ENCODE measurements at regions not wholly inside any gene's neighbourhood (a gene's known extent, or its start where the extent isn't known, plus 50 kb on each side); places are given as distances from the start of the nearest gene placed in this dataset.

DNA sequence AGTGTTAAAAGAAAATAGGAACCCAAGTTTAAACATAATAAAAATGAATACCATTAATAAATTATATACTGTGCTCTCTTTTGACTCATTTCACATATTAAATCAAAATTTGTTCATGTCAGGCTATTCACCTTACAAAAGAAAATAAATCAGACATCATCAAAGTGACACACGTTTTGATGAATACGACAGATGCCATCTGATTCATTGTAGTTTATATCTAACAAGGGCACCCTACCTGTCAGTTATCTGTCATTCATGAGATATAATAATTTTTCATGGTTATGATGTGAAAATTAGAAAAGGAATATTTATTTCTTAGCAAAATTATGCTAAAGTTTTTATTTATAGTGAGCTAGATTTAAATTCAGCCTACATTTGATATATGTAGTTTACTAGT is 188.1 kb upstream of the PCDH17 start:
- Histone ChIP-seq H3K4me3 (no peak overlapping the region), H3K27me3 (replicated peaks in 1 of 7) (no peaks in the 10 kb centered on the region), H3K9me3 (peaks cover 0 to 19% (median 5%) of the 10 kb centered on the region in 8 donors), H3K27ac (no peak overlapping the region), H3K36me3 (no peaks in the 10 kb centered on the region), H3K4me1 (no peaks in the 10 kb centered on the region)
- intact Hi-C loops (cut with DNase I; ENCODE audit: low total_unique reads): no loop called here
- TF ChIP-seq POLR2A (IDR thresholded peaks at IDR 0.05) (no peak), POLR2AphosphoS5 (IDR thresholded peaks at IDR 0.05) (no peak)
- TF ChIP-seq, protein P1, sequence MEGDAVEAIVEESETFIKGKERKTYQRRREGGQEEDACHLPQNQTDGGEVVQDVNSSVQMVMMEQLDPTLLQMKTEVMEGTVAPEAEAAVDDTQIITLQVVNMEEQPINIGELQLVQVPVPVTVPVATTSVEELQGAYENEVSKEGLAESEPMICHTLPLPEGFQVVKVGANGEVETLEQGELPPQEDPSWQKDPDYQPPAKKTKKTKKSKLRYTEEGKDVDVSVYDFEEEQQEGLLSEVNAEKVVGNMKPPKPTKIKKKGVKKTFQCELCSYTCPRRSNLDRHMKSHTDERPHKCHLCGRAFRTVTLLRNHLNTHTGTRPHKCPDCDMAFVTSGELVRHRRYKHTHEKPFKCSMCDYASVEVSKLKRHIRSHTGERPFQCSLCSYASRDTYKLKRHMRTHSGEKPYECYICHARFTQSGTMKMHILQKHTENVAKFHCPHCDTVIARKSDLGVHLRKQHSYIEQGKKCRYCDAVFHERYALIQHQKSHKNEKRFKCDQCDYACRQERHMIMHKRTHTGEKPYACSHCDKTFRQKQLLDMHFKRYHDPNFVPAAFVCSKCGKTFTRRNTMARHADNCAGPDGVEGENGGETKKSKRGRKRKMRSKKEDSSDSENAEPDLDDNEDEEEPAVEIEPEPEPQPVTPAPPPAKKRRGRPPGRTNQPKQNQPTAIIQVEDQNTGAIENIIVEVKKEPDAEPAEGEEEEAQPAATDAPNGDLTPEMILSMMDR (IDR thresholded peaks at IDR 0.05 in 8 of 11, conservative IDR thresholded peaks at IDR 0.05 in 3 of 11): no peak
- DNase-seq: no peak
- 83 to 90% (median 87%) methylated on average over 2 of the region's 2 CpGs for WGBS, 5 donors

DNA sequence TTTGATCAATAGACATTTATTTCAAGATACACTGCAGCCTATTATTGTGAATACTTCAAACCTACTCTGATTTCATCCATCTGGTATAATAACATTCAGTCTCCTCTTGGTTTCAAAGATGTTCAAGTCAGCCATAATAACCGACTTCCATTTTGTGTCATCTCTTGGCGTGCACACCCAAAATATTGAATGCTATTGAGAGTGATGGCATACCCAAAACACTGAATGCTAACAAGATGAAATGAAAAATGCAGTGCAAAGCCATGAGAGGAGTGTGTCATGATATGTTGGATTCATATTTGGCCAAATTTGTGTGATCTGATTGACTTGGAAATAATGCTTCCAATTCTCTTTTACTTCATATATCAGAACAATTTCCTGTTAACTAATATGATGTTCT is 181.2 kb upstream of the PCDH17 start:
- Histone ChIP-seq H3K9me3 (peaks cover 0 to 6% (median 0%) of the 10 kb centered on the region in 8 donors), H3K36me3 (no peaks in the 10 kb centered on the region), H3K27ac (no peak overlapping the region), H3K4me3 (no peak overlapping the region), H3K27me3 (replicated peaks in 1 of 7) (no peaks in the 10 kb centered on the region), H3K4me1 (no peaks in the 10 kb centered on the region)
- DNase-seq: no peak
- 68 to 89% (median 69%) methylated on average over 2 of the region's 2 CpGs for WGBS, 5 donors
- intact Hi-C loops (cut with DNase I; ENCODE audit: low total_unique reads): no loop called here
- TF ChIP-seq POLR2A (IDR thresholded peaks at IDR 0.05) (no peak), POLR2AphosphoS5 (IDR thresholded peaks at IDR 0.05) (no peak)
- TF ChIP-seq, protein P1 (IDR thresholded peaks at IDR 0.05 in 8 of 11, conservative IDR thresholded peaks at IDR 0.05 in 3 of 11): no peak

GRCh38 chr13:57452228-57452627 is 179.3 kb upstream of the PCDH17 start:
- H3K4me1 ChIP-seq: no peaks in the 10 kb centered on the region
- H3K36me3 ChIP-seq: no peaks in the 10 kb centered on the region
- no peaks in the 10 kb centered on the region for H3K27me3 ChIP-seq (replicated peaks in 1 of 7)
- TF ChIP-seq POLR2AphosphoS5 (IDR thresholded peaks at IDR 0.05) (no peak), POLR2A (IDR thresholded peaks at IDR 0.05) (no peak)
- TF ChIP-seq, protein P1 (IDR thresholded peaks at IDR 0.05 in 8 of 11, conservative IDR thresholded peaks at IDR 0.05 in 3 of 11): no peak
- H3K4me3 ChIP-seq: no peak overlapping the region
- no peak for DNase-seq
- intact Hi-C loops (cut with DNase I; ENCODE audit: low total_unique reads): no loop called here
- H3K9me3 ChIP-seq: peaks cover 0 to 6% (median 0%) of the 10 kb centered on the region in 8 donors
- 61 to 79% (median 70%) methylated on average over 2 of the region's 2 CpGs for WGBS, 5 donors
- no peak overlapping the region for H3K27ac ChIP-seq

DNA sequence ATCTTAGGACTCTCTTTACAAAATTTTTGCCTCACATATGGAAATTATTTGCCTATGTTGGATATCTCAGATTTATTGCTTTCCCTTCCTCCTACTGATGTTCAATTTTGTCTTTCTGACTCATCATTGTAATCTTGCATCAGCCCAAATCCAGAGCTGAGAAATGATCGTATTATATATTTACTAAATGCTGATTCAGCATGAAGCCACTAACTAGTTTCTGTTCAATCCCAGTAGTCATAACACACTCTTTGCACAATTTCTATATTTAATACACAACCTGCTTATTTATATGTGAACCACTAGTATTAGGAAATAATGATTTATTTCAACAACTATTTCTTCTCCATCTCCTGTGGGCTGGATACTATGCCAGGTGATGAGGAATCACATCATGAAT is 161.1 kb upstream of the PCDH17 start:
- peaks cover 0 to 7% (median 0%) of the 10 kb centered on the region in 8 donors for H3K9me3 ChIP-seq
- H3K36me3 ChIP-seq: no peaks in the 10 kb centered on the region
- intact Hi-C loops (cut with DNase I; ENCODE audit: low total_unique reads): no loop called here
- no peak overlapping the region for H3K27ac ChIP-seq
- H3K4me1 ChIP-seq: no peaks in the 10 kb centered on the region
- TF ChIP-seq, protein P1 (IDR thresholded peaks at IDR 0.05 in 8 of 11, conservative IDR thresholded peaks at IDR 0.05 in 3 of 11): no peak
- TF ChIP-seq POLR2A (IDR thresholded peaks at IDR 0.05): no peak
- no peak for TF ChIP-seq POLR2AphosphoS5 (IDR thresholded peaks at IDR 0.05)
- no peaks in the 10 kb centered on the region for H3K27me3 ChIP-seq (replicated peaks in 1 of 7)
- no peak overlapping the region for H3K4me3 ChIP-seq
- DNase-seq: no peak
- WGBS, 5 donors: 73 to 94% (median 85%) methylated on average over 1 of the region's 1 CpG

Measured in spleen (tissue), 11 donors.